A549 (cell line): ENCODE measurements at regions not wholly inside any gene's neighbourhood (a gene's known extent, or its start where the extent isn't known, plus 50 kb on each side); places are given as distances from the start of the nearest gene placed in this dataset.

ENCODE experiments used
- ATAC-seq, 2 experiments: fragments of 200-7000 bp in 1 of 2; fragments of >200 bp in 1 of 2; cut with Nextera tagmentation in 1 of 2; cut with Tn5 transposase in 1 of 2; 3 replicates each; pipeline versions ENCODE4 v1.8.0 to v1.9.1; 2018 to 2020; ENCODE audit warnings: mild to moderate bottlenecking in 1 of 2, moderate library complexity in 1 of 2
- CTCF ChIA-PET: fragments of 300-600 bp; sonication (Branson Sonifier 250); formaldehyde crosslinking; extraction: SDS; loops from one replicate; lab custom pipeline; 2021; ENCODE audit warnings: antibody characterized with exemption, inconsistent platforms; lab: Yijun Ruan, JAX
- POLR2A ChIA-PET: fragments of 350-600 bp; formaldehyde crosslinking; extraction: SDS; loops from one replicate; lab custom pipeline; 2021; ENCODE audit warnings: antibody characterized with exemption, inconsistent platforms; lab: Yijun Ruan, JAX
- DNase-seq, 2 experiments: peaks; one replicate each; pipeline versions ENCODE4 v3.0.0 to v3.0.0-alpha.2; 2011 to 2016; ENCODE audit warnings: low read depth in 1 of 2, low spot score in 1 of 2
- FAIRE-seq: peaks from 2 replicates; lab custom pipeline; 2011; peaks lifted over from hg19 to GRCh38; lab: Jason Lieb, UNC
- H3K27ac ChIP-seq, 2 experiments: fragments of >200 bp; sonication (Bioruptor Twin); formaldehyde crosslinking; 3 replicates each; pipeline ENCODE4 v1.5.1; 2016 to 2017
- H3K4me1 ChIP-seq: fragments of >200 bp; sonication (Bioruptor Twin); formaldehyde crosslinking; 3 replicates; pipeline ENCODE4 v1.6.1; 2016
- H3K4me2 ChIP-seq: fragments of >200 bp; sonication (Bioruptor Twin); formaldehyde crosslinking; 3 replicates; pipeline ENCODE4 v1.6.1; 2016
- H3K4me3 ChIP-seq: fragments of >200 bp; sonication (Bioruptor Twin); formaldehyde crosslinking; 3 replicates; pipeline ENCODE4 v1.5.1; 2016
- H3K9me3 ChIP-seq: fragments of >200 bp; sonication (Bioruptor Twin); formaldehyde crosslinking; 3 replicates; pipeline ENCODE4 v1.6.1; 2016
- ATOH8 ChIP-seq: fragments of 250-450 bp; sonication (Bioruptor Pico); IDR thresholded peaks from 2 replicates; pipeline ENCODE4 v1.5.0; 2020; ENCODE audit warnings: low read depth, mild to moderate bottlenecking, moderate library complexity
- BCL3 ChIP-seq: fragments of >200 bp; sonication (Bioruptor Twin); formaldehyde crosslinking; IDR thresholded peaks from 3 replicates; pipeline ENCODE4 v1.6.1; 2016
- CBX2 ChIP-seq: fragments of 200-600 bp; sonication (generic); IDR thresholded peaks from 2 replicates; pipeline ENCODE4 v1.6.1; 2016; ENCODE audit warnings: low read depth, mild to moderate bottlenecking, borderline replicate concordance
- CTCF ChIP-seq: fragments of >200 bp; sonication (Bioruptor Twin); formaldehyde crosslinking; IDR thresholded peaks from 3 replicates; pipeline ENCODE4 v1.5.1; 2016
- EHMT2 ChIP-seq: fragments of 200-600 bp; sonication (generic); IDR thresholded peaks from 2 replicates; pipeline ENCODE4 v1.6.1; 2016; ENCODE audit warnings: antibody characterized with exemption, low read depth, mild to moderate bottlenecking, moderate library complexity
- ESRRA ChIP-seq: fragments of 150-350 bp; IDR thresholded peaks from 2 replicates; pipeline ENCODE4 v1.6.1; 2014; ENCODE audit warnings: mild to moderate bottlenecking, low read length, borderline replicate concordance
- FOSB ChIP-seq: fragments of 250-450 bp; sonication (Bioruptor Pico); IDR thresholded peaks from 2 replicates; pipeline ENCODE4 v1.5.0; 2020; ENCODE audit warnings: mild to moderate bottlenecking, moderate library complexity
- HOXB13 ChIP-seq: fragments of 250-450 bp; sonication (Bioruptor Pico); IDR thresholded peaks from 2 replicates; pipeline ENCODE4 v1.5.0; 2020; ENCODE audit warnings: low read depth, mild to moderate bottlenecking, moderate library complexity
- MAFK ChIP-seq: fragments of 450-650 bp; IDR thresholded peaks from 2 replicates; pipeline ENCODE4 v1.6.1; 2014; ENCODE audit not compliant: partially characterized antibody
- MAZ ChIP-seq: fragments of 150-350 bp; IDR thresholded peaks from 2 replicates; pipeline ENCODE4 v1.6.1; 2014; ENCODE audit warnings: antibody characterized with exemption, low read depth, low read length, borderline replicate concordance
- PBX3 ChIP-seq: IDR thresholded peaks from 2 replicates; pipeline ENCODE4 v1.6.1; 2012
- POLR2A ChIP-seq: IDR thresholded peaks from 2 replicates; pipeline ENCODE4 v1.6.1; 2012; ENCODE audit warnings: mild to moderate bottlenecking, low read length
- RAD21 ChIP-seq, 2 experiments: fragments of >200 bp in 1 of 2; sonication (Bioruptor Twin) in 1 of 2; formaldehyde crosslinking in 1 of 2; IDR thresholded peaks in 1 of 2; conservative IDR thresholded peaks in 1 of 2; 2 replicates in 1 of 2; 3 replicates in 1 of 2; pipeline ENCODE4 v1.6.1; 2012 to 2018; ENCODE audit warnings: inconsistent platforms in 1 of 2
- RARB ChIP-seq: fragments of 250-450 bp; sonication (Bioruptor Pico); IDR thresholded peaks from 2 replicates; pipeline ENCODE4 v1.8.0; 2021; ENCODE audit warnings: mild to moderate bottlenecking, moderate library complexity
- REST ChIP-seq: fragments of 200-600 bp; sonication (generic); IDR thresholded peaks from 2 replicates; pipeline ENCODE4 v1.6.1; 2016; ENCODE audit warnings: antibody characterized with exemption, mild to moderate bottlenecking, moderate library complexity
- RNF2 ChIP-seq: fragments of 200-600 bp; sonication (generic); IDR thresholded peaks from 2 replicates; pipeline ENCODE4 v1.6.1; 2016; ENCODE audit warnings: low read depth, mild to moderate bottlenecking, antibody characterized with exemption, moderate library complexity, borderline replicate concordance
- TFCP2L1 ChIP-seq: fragments of 250-450 bp; sonication (Bioruptor Pico); IDR thresholded peaks from 2 replicates; pipeline ENCODE4 v1.5.0; 2021; ENCODE audit warnings: mild to moderate bottlenecking
- TP53 ChIP-seq: fragments of 250-450 bp; sonication (Bioruptor Pico); IDR thresholded peaks from 2 replicates; pipeline ENCODE4 v1.5.0; 2021; ENCODE audit warnings: mild to moderate bottlenecking, moderate library complexity
- ZFP36 ChIP-seq: fragments of 450-650 bp; IDR thresholded peaks from 2 replicates; pipeline ENCODE4 v1.6.1; 2014; ENCODE audit warnings: borderline replicate concordance; ENCODE audit not compliant: partially characterized antibody
- ZSCAN20 ChIP-seq: fragments of 250-450 bp; sonication (Bioruptor Pico); IDR thresholded peaks from 2 replicates; pipeline ENCODE4 v1.8.0; 2022; ENCODE audit warnings: mild to moderate bottlenecking, moderate library complexity
- WGBS: methylation state at CpG from one replicate; pipeline ENCODE4 v1.1.6; 2017; ENCODE audit errors: missing lambda C conversion rate; 5-methylcytosine and 5-hydroxymethylcytosine counted together

- TF ChIP-seq MAFK (no peak), REST (no peak), EHMT2 (no peak), TP53 (CRISPR knock-in tag) (no peak), FOSB (CRISPR knock-in tag) (no peak), CBX2 (no peak)
These were observed 143.9 kb upstream of the NOVA1 start (continued) for GRCh38 chr14:26741711-26742212.

- DNase-seq: no peak
- POLR2A ChIA-PET: no interaction called here
- CTCF ChIA-PET: no interaction called here
- no peak for ATAC-seq
- H3K9me3 ChIP-seq: peaks cover 4% of the 10 kb centered on the region; the same call in 1 of the 3 replicates
- H3K4me2 ChIP-seq: no peak overlapping the region
- H3K27ac ChIP-seq: no peak overlapping the region
- no peaks in the 10 kb centered on the region for H3K4me1 ChIP-seq
- FAIRE-seq: no peak
- TF ChIP-seq BCL3 (no peak), ZSCAN20 (CRISPR knock-in tag) (no peak), ATOH8 (no peak), RNF2 (no peak), TFCP2L1 (no peak), RARB (CRISPR knock-in tag) (no peak), MAZ (no peak), EHMT2 (no peak)
- no peak overlapping the region for H3K4me3 ChIP-seq
- 37% methylated on average over 2 of the region's 2 CpGs for WGBS
These were observed 145.5 kb upstream of the NOVA1 start for GRCh38 chr14:26743284-26743683.

GRCh38 chr14:26744903-26745302 lies 147.1 kb upstream of the NOVA1 start:
- H3K9me3 ChIP-seq: peaks cover 4% of the 10 kb centered on the region; the same call in 1 of the 3 replicates
- H3K27ac ChIP-seq: no peak overlapping the region
- H3K4me1 ChIP-seq: no peaks in the 10 kb centered on the region
- ChIA-PET CTCF (interaction anchor here (1.5 kb wide), 1 partner anchor 14 kb away, joined by 3 read pairs; no protein-coding TSS in a partner anchor), POLR2A (no interaction called here)
- H3K4me3 ChIP-seq: no peak overlapping the region
- no peak overlapping the region for H3K4me2 ChIP-seq
- FAIRE-seq: no peak
- no peak for DNase-seq
- 85% methylated on average over 1 of the region's 1 CpG for WGBS
- no peak for ATAC-seq
- TF ChIP-seq PBX3: no peak
- TF ChIP-seq ZFP36: no peak
- no peak for TF ChIP-seq POLR2A
- no peak for TF ChIP-seq CTCF
- TF ChIP-seq FOSB (CRISPR knock-in tag): no peak
- no peak for TF ChIP-seq RAD21 (conservative IDR thresholded peaks at IDR 0.05 in 1 of 2, IDR thresholded peaks at IDR 0.05 in 1 of 2)
- no peak for TF ChIP-seq HOXB13
- TF ChIP-seq ESRRA: no peak
